GM19395 (cell line): ENCODE measurements at regions not wholly inside any gene's neighbourhood (a gene's known extent, or its start where the extent isn't known, plus 50 kb on each side); places are given as distances from the start of the nearest gene placed in this dataset.
"Not testable (repeated sequence)": the region's sequence is repeated elsewhere in the genome, so short reads cannot be mapped to it uniquely, and the experiment has no call there.

Source experiments
- ATAC-seq: cut with Tn5 transposase; IDR thresholded peaks from one replicate; pipeline ENCODE4 v1.9.1; 2021; ENCODE audit warnings: mild to moderate bottlenecking, moderate library complexity; ENCODE audit not compliant: unreplicated experiment

DNA sequence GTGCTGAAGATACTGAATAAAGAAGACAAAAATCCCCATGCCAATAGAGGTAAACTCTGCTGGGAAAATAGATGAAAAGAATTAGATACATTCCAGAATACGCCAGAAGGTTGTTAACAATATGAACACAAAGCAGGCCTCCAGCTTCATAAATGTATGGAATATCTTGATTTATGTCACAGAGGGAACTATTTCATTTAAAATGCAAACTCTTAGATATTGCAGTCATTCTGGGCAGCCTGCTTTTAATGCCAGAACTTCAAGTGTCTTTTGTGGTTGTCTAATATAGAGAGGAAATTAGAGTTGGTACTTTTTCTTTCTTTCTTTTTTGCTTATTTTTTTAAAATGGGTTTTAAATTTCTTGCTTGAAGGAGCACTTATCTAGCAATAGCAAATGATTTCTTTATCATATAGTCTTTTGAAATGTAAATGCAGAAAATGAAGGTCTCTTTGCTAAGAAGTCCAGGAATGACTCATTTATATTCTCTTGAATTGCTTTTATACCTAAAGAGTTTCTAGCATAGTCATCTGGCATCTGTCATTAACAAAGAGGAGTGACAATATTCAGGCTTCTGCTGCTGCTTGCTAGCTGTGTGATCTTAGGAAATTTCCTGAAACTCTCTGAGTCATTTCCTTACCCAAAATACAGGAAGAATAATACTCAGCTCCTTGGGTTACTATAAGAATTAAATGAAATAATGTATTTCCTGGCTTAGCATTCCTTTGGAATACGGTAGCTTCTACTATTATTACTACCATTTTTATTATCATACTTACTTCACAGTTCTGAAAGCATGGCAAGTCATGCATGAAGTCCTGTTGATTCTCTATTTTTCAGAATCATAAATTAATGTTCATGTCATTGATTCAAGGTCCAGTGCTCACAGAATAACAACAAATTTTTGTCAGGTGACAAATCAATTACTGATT is 527.6 kb downstream of the DIPK2A start:
- no peak for ATAC-seq

DNA sequence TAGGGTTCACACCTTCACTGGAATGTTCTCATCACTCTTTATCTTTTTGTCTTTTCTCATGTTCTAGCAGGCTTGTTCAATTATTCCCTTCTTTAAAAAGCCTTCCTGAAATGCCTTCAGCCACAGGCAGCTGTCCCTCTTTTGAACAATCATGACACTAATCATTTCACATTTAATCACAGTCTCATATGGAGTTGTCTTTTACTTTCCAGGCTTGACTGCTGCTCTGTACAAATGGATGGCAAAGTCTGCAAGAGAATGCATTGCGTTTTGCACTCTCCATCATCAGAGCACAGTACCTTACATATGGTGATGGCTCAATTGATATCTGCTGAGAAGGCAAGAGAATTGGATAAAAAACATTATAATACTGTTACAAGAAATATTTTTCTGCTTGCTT is 529.8 kb downstream of the DIPK2A start:
- no peak for ATAC-seq

GRCh38 chr3:144502402-144502801 is 530.8 kb downstream of the DIPK2A start:
- no peak for ATAC-seq

- ATAC-seq, result not testable (repeated sequence)
Observed at GRCh38 chr3:144506375-144506774, 534.8 kb downstream of the DIPK2A start.

DNA sequence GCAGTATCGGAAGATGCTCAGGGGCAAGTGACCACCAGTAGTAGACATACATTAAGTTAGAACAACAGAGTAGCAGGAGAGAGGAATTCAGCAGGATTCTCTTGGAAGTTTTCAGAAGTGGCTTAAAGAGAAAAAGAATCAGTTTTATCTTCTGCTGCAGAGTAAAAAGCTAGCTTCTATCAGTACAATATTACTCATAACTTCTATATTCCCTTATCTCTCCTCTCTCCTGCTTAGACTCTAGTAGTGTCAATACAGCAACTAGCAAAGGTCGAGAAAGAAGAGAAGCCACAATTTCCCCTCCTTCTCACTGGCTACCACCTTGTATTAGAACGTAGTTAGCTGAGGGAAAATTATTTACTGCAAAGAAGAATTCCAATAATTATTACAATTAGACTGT is 539.7 kb downstream of the DIPK2A start:
- ATAC-seq, result no peak

DNA sequence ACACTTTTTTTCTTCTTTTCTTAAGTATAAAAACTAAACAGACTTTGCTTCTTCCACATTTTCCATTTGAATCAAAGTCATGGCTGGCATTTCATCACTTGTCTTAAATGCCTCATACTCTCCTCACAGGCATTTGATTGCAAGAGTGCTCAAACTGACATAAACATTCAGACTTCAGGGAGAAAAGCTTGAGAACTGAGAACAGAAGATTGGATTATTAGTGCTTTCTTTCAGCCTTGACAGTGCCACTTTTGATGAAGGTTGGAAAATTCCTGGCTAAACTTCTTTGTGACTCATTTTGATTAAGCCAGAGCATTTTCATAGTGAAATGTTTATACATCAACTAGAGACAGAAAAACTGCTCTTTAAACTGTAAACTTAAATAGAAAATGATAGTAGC is 544.4 kb downstream of the DIPK2A start:
- no peak for ATAC-seq

GRCh38 chr3:144516589-144516988 is 545.0 kb downstream of the DIPK2A start:
- no peak for ATAC-seq

- no peak for ATAC-seq
Observed at GRCh38 chr3:144521131-144521530, 549.5 kb downstream of the DIPK2A start.

- no peak for ATAC-seq
Observed at GRCh38 chr3:144522456-144522855, 550.8 kb downstream of the DIPK2A start.

DNA sequence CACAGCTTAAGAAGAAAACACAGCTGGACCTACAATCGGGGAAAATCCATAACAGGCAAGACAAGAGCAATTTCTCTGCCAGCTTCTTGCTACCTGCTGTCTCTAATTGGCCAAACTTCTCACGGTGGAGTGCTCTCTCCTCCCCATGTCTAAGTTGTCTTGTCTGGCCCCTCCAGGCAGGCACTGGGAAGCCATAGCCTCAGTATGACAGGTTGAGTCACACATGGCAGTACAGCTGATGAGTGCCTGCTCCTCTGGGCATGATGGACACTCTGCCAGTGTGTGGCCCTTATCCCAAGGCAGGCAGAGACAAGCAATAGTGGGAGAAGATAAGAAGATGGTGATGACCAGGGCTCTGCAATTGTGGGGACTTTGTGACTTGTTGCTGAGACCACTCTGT is 551.8 kb downstream of the DIPK2A start:
- no peak for ATAC-seq

DNA sequence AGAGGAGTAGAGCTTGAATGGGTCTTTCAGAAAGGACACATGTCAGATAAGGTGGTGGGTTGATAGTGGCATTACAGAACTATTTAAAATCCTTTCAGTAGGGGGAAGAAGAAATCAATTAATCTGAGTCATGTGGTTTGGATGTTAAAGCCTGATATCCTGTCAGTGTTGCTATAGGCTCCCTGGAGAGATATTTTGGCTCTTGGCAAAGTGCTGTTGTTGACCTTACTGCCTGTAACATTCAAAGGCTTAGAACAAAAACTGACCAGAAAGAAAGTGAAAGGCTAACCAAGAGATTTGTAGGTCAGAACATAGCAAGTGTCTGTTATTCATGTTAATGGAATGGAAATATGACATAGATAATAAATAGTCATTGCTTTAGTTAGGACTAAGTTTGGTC is 552.9 kb downstream of the DIPK2A start:
- no peak for ATAC-seq

GRCh38 chr3:144529566-144529965 is 557.9 kb downstream of the DIPK2A start:
- no peak for ATAC-seq

DNA sequence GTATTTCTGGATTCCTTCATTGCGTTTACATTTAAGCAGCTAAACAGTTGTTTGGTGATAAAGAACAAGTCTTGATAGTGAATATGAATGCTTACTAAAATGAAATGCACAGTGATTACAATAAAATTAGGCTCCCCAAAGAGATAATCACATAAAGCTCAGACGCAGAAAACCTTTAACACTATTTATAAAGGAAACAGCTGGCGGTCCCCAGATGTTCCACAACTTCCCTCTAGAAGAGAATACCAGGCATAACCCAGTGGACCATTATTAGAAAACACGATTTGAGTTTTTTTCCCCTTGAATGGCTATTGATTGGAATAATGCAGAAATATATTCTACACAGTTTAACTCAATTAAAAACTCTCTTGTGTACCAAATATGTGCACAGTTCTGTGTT is 573.2 kb downstream of the DIPK2A start:
- ATAC-seq, result no peak

DNA sequence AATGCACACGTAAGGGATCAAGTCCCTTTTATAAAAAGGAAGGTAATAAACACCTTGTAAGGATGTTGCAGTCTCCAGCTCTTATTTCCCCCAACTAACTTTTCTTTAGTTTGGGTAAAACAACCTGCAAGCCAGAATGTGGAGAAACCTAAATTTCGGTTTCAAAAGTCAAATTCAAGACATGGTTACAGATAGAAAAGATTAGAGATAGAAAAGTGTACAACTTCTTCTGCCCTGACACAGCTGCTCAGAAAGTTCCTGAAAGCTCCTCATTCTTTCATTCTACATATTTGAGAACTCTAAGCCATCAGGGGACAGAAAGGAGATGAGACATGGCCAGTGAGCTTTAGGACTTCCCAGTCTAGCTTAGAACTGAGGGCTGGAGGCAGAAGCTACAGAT is 574.9 kb downstream of the DIPK2A start:
- no peak for ATAC-seq

DNA sequence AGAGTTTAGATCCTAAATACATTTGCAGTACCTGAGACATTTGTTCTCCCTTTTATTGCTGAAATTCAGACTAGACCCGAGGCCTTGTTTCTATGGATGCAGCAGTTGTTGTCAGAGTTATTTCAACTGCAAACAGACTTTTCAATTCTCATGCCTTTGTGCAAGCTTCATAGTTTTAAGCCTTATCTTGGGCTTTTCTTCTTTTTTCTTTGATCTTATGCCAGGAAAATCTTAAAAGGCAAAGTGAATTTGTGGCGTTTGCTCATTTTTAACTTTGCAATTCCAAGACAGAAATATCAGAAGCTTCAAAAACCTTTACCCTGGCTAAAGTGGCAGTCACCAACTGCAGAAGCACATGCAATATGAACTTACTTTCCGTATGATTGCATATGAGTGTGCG is 576.7 kb downstream of the DIPK2A start:
- ATAC-seq, result no peak

- no peak for ATAC-seq
Observed at GRCh38 chr3:144549166-144549565, 577.5 kb downstream of the DIPK2A start.

- no peak for ATAC-seq
Observed at GRCh38 chr3:144552346-144553057, 580.9 kb downstream of the DIPK2A start.

- no peak for ATAC-seq
Observed at GRCh38 chr3:144553301-144553700, 581.7 kb downstream of the DIPK2A start.

- no peak for ATAC-seq
Observed at GRCh38 chr3:144554889-144555288, 583.3 kb downstream of the DIPK2A start.

DNA sequence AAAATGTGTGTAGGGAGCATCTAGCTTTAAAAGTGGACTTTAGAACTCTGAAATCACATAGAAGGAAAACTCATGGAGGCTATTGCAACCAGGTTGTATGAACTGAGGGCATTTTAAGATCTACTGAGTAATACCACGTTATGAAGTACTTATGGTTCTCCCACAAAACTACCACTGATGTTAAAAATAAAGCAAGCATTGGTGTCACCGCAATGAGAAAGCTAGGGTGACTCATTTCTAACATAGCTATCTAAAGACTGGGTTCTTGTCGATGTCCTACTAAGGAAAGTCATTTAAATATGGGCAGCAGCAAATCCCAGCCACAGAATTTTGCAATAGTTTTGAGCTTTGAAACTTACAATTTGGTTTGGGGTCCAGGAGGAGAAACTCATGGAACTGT is 584.8 kb downstream of the DIPK2A start:
- peak; percentile 94 for ATAC-seq

DNA sequence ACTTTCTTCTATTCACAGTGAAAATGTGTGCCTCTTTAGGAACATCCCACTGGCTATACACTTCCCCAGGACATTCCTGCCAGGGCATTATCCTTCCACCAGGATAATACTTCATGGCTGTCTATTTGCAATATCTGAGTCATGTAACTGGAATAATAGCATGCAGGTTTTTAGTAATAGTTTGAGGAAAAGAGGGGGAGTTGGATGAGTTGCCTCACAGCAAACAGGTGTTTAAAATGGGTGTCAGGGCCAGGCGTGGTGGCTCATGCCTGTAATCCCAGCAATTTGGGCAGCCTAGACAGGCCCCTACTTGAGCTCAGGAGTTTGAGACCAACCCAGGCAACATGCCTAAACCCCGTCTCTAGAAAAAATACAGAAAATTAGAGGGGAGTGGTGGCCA is 585.9 kb downstream of the DIPK2A start:
- ATAC-seq, result no peak

DNA sequence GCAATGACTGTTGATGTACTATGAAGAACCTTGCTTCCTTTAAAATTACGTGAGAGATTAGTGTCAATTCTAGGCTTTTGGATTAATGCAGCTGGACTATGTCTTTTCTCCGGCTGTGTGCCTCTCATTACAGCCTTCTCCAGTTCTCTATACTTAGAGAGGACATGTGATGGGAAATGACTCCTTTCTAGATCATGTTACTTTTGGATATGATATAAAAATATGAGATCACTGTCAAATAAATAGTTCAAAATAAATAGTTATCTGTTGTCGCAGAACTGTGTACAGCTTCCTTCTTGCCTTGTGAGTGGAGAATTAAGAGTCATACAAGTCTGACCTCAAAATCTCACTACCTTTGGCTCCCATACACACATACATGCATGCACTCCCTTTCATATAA is 592.4 kb downstream of the DIPK2A start:
- ATAC-seq, result no peak
